Midbrain (tissue), 1 donor: ENCODE measurements at regions not wholly inside any gene's neighbourhood (a gene's known extent, or its start where the extent isn't known, plus 50 kb on each side); places are given as distances from the start of the nearest gene placed in this dataset.

ENCODE experiments used
- DNase-seq: peaks from one replicate; lab custom pipeline; 2025; lab: John Stamatoyannopoulos, UW

- no peak for DNase-seq
These were observed 995.5 kb upstream of the GOT2 start for GRCh38 chr16:59729613-59730012.

- no peak for DNase-seq
These were observed 985.0 kb upstream of the GOT2 start for GRCh38 chr16:59719121-59719520.

GRCh38 chr16:59707436-59708226, 973.5 kb upstream of the GOT2 start:
- no peak for DNase-seq

- DNase-seq: no peak
These were observed 968.1 kb upstream of the GOT2 start for GRCh38 chr16:59701963-59702930.

GRCh38 chr16:59699786-59700185, 965.7 kb upstream of the GOT2 start:
- DNase-seq: no peak

- no peak for DNase-seq
These were observed 964.4 kb upstream of the GOT2 start for GRCh38 chr16:59698346-59699020.

GRCh38 chr16:59697761-59698160, 963.6 kb upstream of the GOT2 start:
- DNase-seq: no peak

GRCh38 chr16:59697236-59697635, 963.1 kb upstream of the GOT2 start:
- DNase-seq: no peak

- no peak for DNase-seq
These were observed 962.4 kb upstream of the GOT2 start for GRCh38 chr16:59696495-59696894.

GRCh38 chr16:59690216-59690615, 956.1 kb upstream of the GOT2 start:
- no peak for DNase-seq

GRCh38 chr16:59688006-59688405, 953.9 kb upstream of the GOT2 start:
- DNase-seq: no peak

GRCh38 chr16:59686405-59686804, 952.3 kb upstream of the GOT2 start:
- DNase-seq: no peak

GRCh38 chr16:59684911-59685310, 950.8 kb upstream of the GOT2 start:
- DNase-seq: no peak

GRCh38 chr16:59683709-59684108, 949.6 kb upstream of the GOT2 start:
- DNase-seq: no peak

- DNase-seq: no peak
These were observed 931.6 kb upstream of the GOT2 start for GRCh38 chr16:59665618-59666220.

GRCh38 chr16:59658572-59658971, 924.5 kb upstream of the GOT2 start:
- no peak for DNase-seq

- no peak for DNase-seq
These were observed 920.9 kb upstream of the GOT2 start for GRCh38 chr16:59655031-59655430.

- DNase-seq: no peak
These were observed 920.3 kb upstream of the GOT2 start for GRCh38 chr16:59654455-59654854.

GRCh38 chr16:59651662-59652061, 917.5 kb upstream of the GOT2 start:
- DNase-seq: no peak

GRCh38 chr16:59645194-59645593, 911.1 kb upstream of the GOT2 start:
- no peak for DNase-seq

GRCh38 chr16:59635674-59636073, 901.6 kb upstream of the GOT2 start:
- no peak for DNase-seq

GRCh38 chr16:59634951-59635350, 900.8 kb upstream of the GOT2 start:
- DNase-seq: no peak
